DND-41 (cell line): ENCODE measurements at regions not wholly inside any gene's neighbourhood (a gene's known extent, or its start where the extent isn't known, plus 50 kb on each side); places are given as distances from the start of the nearest gene placed in this dataset.
A peak's percentile ranks its signal among the peaks of the same experiment; 100 is the strongest.

ENCODE experiments used
- ATAC-seq: fragments of 200-7000 bp; cut with Tn5 transposase; 3 replicates; pipeline ENCODE4 v1.9.1; 2021; ENCODE audit warnings: low read depth; ENCODE audit not compliant: insufficient read depth
- DNase-seq: peaks from one replicate; pipeline ENCODE4 v3.0.0-alpha.2; 2020
- H2AFZ ChIP-seq: 2 replicates; pipeline ENCODE4 v1.6.0; 2012; ENCODE audit warnings: low read depth, low read length
- H3K27ac ChIP-seq: 2 replicates; pipeline ENCODE4 v1.5.1; 2012; ENCODE audit warnings: low read length, inconsistent platforms
- H3K27me3 ChIP-seq: fragments of 200-600 bp; sonication (generic); 2 replicates; pipeline ENCODE4 v1.6.0; 2012; ENCODE audit warnings: low read length, mild to moderate bottlenecking, inconsistent platforms; ENCODE audit not compliant: insufficient read depth, poor library complexity
- H3K36me3 ChIP-seq: 2 replicates; pipeline ENCODE4 v1.5.1; 2012; ENCODE audit warnings: low read length, inconsistent platforms; ENCODE audit not compliant: insufficient read depth
- H3K4me1 ChIP-seq: 2 replicates; pipeline ENCODE4 v1.5.1; 2012; ENCODE audit warnings: mild to moderate bottlenecking, low read length; ENCODE audit not compliant: insufficient read depth
- H3K4me2 ChIP-seq: 2 replicates; pipeline ENCODE4 v1.6.0; 2012; ENCODE audit warnings: mild to moderate bottlenecking, moderate library complexity, low read length, inconsistent platforms; ENCODE audit not compliant: insufficient read depth
- H3K4me3 ChIP-seq, 2 experiments: fragments of 200-600 bp in 1 of 2; shearing (Covaris generic) in 1 of 2; 2 replicates each; pipeline ENCODE4 v1.5.1; 2012 to 2016; ENCODE audit warnings: inconsistent platforms in 2 of 2, low read length in 2 of 2, mild to moderate bottlenecking in 2 of 2, low read depth in 1 of 2, moderate library complexity in 1 of 2
- H3K79me2 ChIP-seq: 2 replicates; pipeline ENCODE4 v1.6.0; 2012; ENCODE audit warnings: low read length, inconsistent platforms; ENCODE audit not compliant: insufficient read depth
- H3K9ac ChIP-seq: 2 replicates; pipeline ENCODE4 v1.6.0; 2012; ENCODE audit warnings: low read depth, mild to moderate bottlenecking, inconsistent platforms, low read length, moderate library complexity
- H3K9me3 ChIP-seq: 2 replicates; pipeline ENCODE4 v1.5.1; 2012; ENCODE audit warnings: low read length, moderate library complexity, mild to moderate bottlenecking, inconsistent platforms; ENCODE audit not compliant: insufficient read depth, severe bottlenecking
- H4K20me1 ChIP-seq: 2 replicates; pipeline ENCODE4 v1.6.0; 2012; ENCODE audit warnings: low read length; ENCODE audit not compliant: insufficient read depth
- CTCF ChIP-seq: IDR thresholded peaks from 2 replicates; pipeline ENCODE4 v1.5.1; 2012; ENCODE audit warnings: borderline replicate concordance, low read length, moderate library complexity, mild to moderate bottlenecking; ENCODE audit not compliant: poor library complexity, severe bottlenecking; ENCODE audit errors: extremely low read depth
- EZH2 ChIP-seq: IDR thresholded peaks from 3 replicates; pipeline ENCODE4 v1.6.1; 2012; ENCODE audit warnings: borderline replicate concordance, low read depth, mild to moderate bottlenecking, moderate library complexity, low read length, inconsistent platforms; ENCODE audit not compliant: severe bottlenecking

- no peak overlapping the region for H3K4me3 ChIP-seq
- no peak overlapping the region for H2AFZ ChIP-seq
- TF ChIP-seq EZH2: no peak
- no peak for TF ChIP-seq CTCF
- no peaks in the 10 kb centered on the region for H3K36me3 ChIP-seq
- no peaks in the 10 kb centered on the region for H4K20me1 ChIP-seq
- no peak overlapping the region for H3K4me2 ChIP-seq
- H3K27me3 ChIP-seq: no peaks in the 10 kb centered on the region
- no peaks in the 10 kb centered on the region for H3K4me1 ChIP-seq
- H3K9ac ChIP-seq: no peak overlapping the region
- no peak overlapping the region for H3K27ac ChIP-seq
- no peaks in the 10 kb centered on the region for H3K79me2 ChIP-seq
- ATAC-seq: no peak
- DNase-seq: no peak
- H3K9me3 ChIP-seq: no peaks in the 10 kb centered on the region
These were observed 153.8 kb downstream of the TTC32 start for GRCh38 chr2:19748073-19748375.

GRCh38 chr2:19747310-19748072, 154.3 kb downstream of the TTC32 start:
- Histone ChIP-seq H3K4me2 (no peak overlapping the region), H3K4me3 (no peak overlapping the region), H3K79me2 (no peaks in the 10 kb centered on the region), H3K27me3 (no peaks in the 10 kb centered on the region), H3K36me3 (no peaks in the 10 kb centered on the region), H3K27ac (no peak overlapping the region), H4K20me1 (no peaks in the 10 kb centered on the region), H3K4me1 (no peaks in the 10 kb centered on the region), H3K9me3 (no peaks in the 10 kb centered on the region), H2AFZ (no peak overlapping the region), H3K9ac (no peak overlapping the region)
- DNase-seq (no peak), ATAC-seq (no peak)
- TF ChIP-seq EZH2 (no peak), CTCF (no peak)

- peak; percentile 17 for DNase-seq
- H3K4me2 ChIP-seq: no peak overlapping the region
- no peaks in the 10 kb centered on the region for H3K27me3 ChIP-seq
- H3K27ac ChIP-seq: no peak overlapping the region
- H3K4me3 ChIP-seq: no peak overlapping the region
- H3K36me3 ChIP-seq: no peaks in the 10 kb centered on the region
- H3K9me3 ChIP-seq: no peaks in the 10 kb centered on the region
- no peaks in the 10 kb centered on the region for H3K4me1 ChIP-seq
- H4K20me1 ChIP-seq: no peaks in the 10 kb centered on the region
- TF ChIP-seq CTCF (peak; percentile 49), EZH2 (no peak)
- ATAC-seq: peak; percentile 48; the same call in 1 of the 3 replicates
- H3K9ac ChIP-seq: no peak overlapping the region
- no peaks in the 10 kb centered on the region for H3K79me2 ChIP-seq
- H2AFZ ChIP-seq: no peak overlapping the region
These were observed 155.0 kb downstream of the TTC32 start for GRCh38 chr2:19746611-19747309.
